Karpas-422 (cell line): ENCODE measurements at regions not wholly inside any gene's neighbourhood (a gene's known extent, or its start where the extent isn't known, plus 50 kb on each side); places are given as distances from the start of the nearest gene placed in this dataset.

ENCODE experiments used
- DNase-seq: peaks from one replicate; pipeline ENCODE4 v3.0.0-alpha.2; 2015
- H2AFZ ChIP-seq: fragments of 200-600 bp; sonication (generic); 2 replicates; pipeline ENCODE4 v1.6.1; 2014; ENCODE audit warnings: antibody characterized with exemption, low read length, mixed read lengths
- H3K27ac ChIP-seq: fragments of 200-600 bp; sonication (generic); 2 replicates; pipeline ENCODE4 v1.5.1; 2014; ENCODE audit warnings: mild to moderate bottlenecking, low read length, moderate library complexity
- H3K27me3 ChIP-seq: fragments of 200-600 bp; sonication (generic); 2 replicates; pipeline ENCODE4 v1.6.1; 2014; ENCODE audit warnings: low read length, mixed read lengths
- H3K36me3 ChIP-seq: fragments of 200-600 bp; sonication (generic); 2 replicates; pipeline ENCODE4 v1.6.1; 2014; ENCODE audit warnings: low read length, mixed read lengths; ENCODE audit not compliant: insufficient read depth
- H3K4me1 ChIP-seq: fragments of 200-600 bp; sonication (generic); 2 replicates; pipeline ENCODE4 v1.6.1; 2014; ENCODE audit warnings: mild to moderate bottlenecking, low read length, mixed read lengths
- H3K4me2 ChIP-seq: fragments of 200-600 bp; sonication (generic); 2 replicates; pipeline ENCODE4 v1.6.1; 2014; ENCODE audit warnings: low read length, low read depth, mild to moderate bottlenecking; ENCODE audit not compliant: poor library complexity, severe bottlenecking
- H3K4me3 ChIP-seq: fragments of 200-600 bp; sonication (generic); 2 replicates; pipeline ENCODE4 v1.5.1; 2014; ENCODE audit warnings: mild to moderate bottlenecking, antibody characterized with exemption, low read length, mixed read lengths
- H3K79me2 ChIP-seq: fragments of 200-600 bp; sonication (generic); 2 replicates; pipeline ENCODE4 v1.6.1; 2014; ENCODE audit warnings: mild to moderate bottlenecking, low read length, mixed read lengths
- H3K9ac ChIP-seq: fragments of 200-600 bp; sonication (generic); 2 replicates; pipeline ENCODE4 v1.6.0; 2014; ENCODE audit warnings: low read length
- H3K9me2 ChIP-seq: fragments of 200-600 bp; sonication (generic), shearing (Covaris generic); replicated peaks from 2 replicates; pipeline ENCODE4 v1.6.0; 2014; ENCODE audit warnings: mild to moderate bottlenecking, low read length, moderate library complexity; ENCODE audit not compliant: insufficient read depth
- H3K9me3 ChIP-seq: fragments of 300-700, 200-600 bp; sonication (generic); 2 replicates; pipeline ENCODE4 v1.6.1; 2014; ENCODE audit warnings: low read length, mixed read lengths
- H4K20me1 ChIP-seq: fragments of 200-600 bp; sonication (generic); 2 replicates; pipeline ENCODE4 v1.6.1; 2014; ENCODE audit warnings: mild to moderate bottlenecking, antibody characterized with exemption, low read length, low read depth; ENCODE audit not compliant: insufficient read depth

DNA sequence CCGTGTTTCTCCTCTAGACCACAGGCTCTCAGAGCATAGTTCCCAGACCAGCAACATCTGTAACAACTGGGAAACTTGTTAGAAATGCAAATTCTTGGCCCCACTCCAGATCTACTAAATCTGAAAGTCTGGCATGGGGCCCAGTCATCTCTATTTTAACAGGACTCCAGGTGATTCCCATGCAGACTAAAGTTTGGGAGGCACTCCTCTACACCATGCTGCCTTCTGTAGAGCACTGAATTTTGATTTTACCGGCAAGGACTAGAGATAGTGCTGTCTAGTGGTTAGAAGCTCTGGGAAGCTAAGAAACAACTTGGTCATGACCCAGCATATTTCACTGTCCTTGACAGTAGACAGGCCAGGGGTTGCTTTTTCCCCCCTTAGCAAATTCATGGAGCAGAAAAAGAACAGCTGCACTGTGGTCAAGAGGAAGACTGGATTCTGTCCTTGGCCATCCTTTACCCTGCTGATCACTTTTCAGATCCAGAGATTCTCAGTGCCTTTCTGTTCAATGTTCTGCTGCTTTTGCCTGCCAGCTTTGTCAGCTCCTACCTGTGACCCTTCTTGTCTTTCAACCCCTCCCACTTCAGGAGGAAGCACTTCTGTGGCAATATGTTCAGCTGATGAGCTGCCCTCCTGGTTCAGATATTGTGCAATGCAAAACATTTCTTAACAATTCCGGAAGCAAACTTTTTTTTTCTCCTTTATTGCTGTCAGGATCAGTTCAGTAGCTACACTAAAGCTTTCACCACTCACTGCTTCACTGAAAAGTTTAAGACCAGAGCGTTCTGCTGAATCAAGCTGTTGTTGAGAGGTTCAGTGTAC is 133.8 kb upstream of the NUDT4 start:
- Histone ChIP-seq H3K79me2 (no peaks in the 10 kb centered on the region), H3K4me2 (no peak overlapping the region), H4K20me1 (no peaks in the 10 kb centered on the region), H3K27ac (no peak overlapping the region), H3K4me3 (no peak overlapping the region), H2AFZ (no peak overlapping the region), H3K27me3 (no peaks in the 10 kb centered on the region), H3K9me2 (no peaks in the 10 kb centered on the region), H3K36me3 (no peaks in the 10 kb centered on the region), H3K9me3 (no peaks in the 10 kb centered on the region), H3K4me1 (no peaks in the 10 kb centered on the region), H3K9ac (no peak overlapping the region)
- DNase-seq, result no peak

DNA sequence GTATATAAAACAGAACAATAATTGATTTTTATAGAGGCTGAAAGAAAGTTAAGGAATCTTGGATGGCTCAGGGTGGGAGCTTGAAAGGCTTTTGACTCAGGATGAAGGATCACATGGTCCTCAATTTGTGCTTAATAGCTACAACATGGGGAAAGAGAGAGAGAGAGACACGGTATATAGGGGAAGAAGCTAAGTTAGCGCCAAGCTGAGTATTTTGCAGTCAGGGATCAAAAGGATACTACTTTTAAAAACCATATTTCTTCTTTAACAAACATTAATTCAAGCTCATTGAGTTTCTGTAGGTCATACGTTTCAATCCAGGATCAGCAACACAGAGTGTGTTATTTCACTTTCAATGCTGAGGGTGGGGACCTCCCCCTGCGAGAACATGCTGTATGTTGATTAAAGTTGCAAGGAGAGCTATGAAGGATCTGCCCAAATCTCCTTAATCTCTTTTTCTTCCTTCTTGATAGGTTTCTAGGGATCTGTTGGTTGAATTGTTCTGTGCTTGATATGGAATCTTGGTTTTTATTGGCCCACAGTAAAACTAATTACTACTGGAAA is 133.1 kb upstream of the NUDT4 start:
- H3K4me1 ChIP-seq, result no peaks in the 10 kb centered on the region
- no peaks in the 10 kb centered on the region for H3K9me3 ChIP-seq
- H3K27me3 ChIP-seq, result no peaks in the 10 kb centered on the region
- H4K20me1 ChIP-seq, result no peaks in the 10 kb centered on the region
- no peak overlapping the region for H3K9ac ChIP-seq
- H3K4me2 ChIP-seq, result no peak overlapping the region
- H3K79me2 ChIP-seq, result no peaks in the 10 kb centered on the region
- H3K27ac ChIP-seq, result no peak overlapping the region
- no peak overlapping the region for H2AFZ ChIP-seq
- no peaks in the 10 kb centered on the region for H3K9me2 ChIP-seq
- no peaks in the 10 kb centered on the region for H3K36me3 ChIP-seq
- no peak for DNase-seq
- H3K4me3 ChIP-seq, result no peak overlapping the region

DNA sequence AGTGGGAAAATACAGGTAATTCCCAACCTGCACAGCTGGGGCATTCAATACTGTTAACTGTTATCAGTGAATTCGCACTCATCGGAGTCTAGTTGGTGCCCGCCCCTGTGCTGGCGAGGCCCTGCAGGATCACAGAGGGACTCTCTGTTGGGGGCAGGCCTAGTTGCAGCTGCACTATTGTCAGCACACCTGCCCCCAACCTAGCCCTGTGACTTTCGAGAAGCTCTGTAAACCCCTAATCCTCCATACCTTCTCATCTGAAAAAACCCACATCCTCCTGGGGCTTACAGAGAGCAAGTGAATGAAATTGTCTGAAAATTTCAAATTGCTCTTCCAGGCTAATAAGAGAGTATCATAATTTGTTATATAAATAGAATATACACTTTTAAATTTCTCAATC is 132.2 kb upstream of the NUDT4 start:
- no peak for DNase-seq
- H3K4me1 ChIP-seq, result no peaks in the 10 kb centered on the region
- H2AFZ ChIP-seq, result no peak overlapping the region
- H3K9me2 ChIP-seq, result no peaks in the 10 kb centered on the region
- H3K79me2 ChIP-seq, result no peaks in the 10 kb centered on the region
- no peak overlapping the region for H3K9ac ChIP-seq
- no peaks in the 10 kb centered on the region for H3K36me3 ChIP-seq
- no peaks in the 10 kb centered on the region for H4K20me1 ChIP-seq
- no peak overlapping the region for H3K4me2 ChIP-seq
- no peak overlapping the region for H3K27ac ChIP-seq
- no peaks in the 10 kb centered on the region for H3K9me3 ChIP-seq
- no peak overlapping the region for H3K4me3 ChIP-seq
- no peaks in the 10 kb centered on the region for H3K27me3 ChIP-seq

DNA sequence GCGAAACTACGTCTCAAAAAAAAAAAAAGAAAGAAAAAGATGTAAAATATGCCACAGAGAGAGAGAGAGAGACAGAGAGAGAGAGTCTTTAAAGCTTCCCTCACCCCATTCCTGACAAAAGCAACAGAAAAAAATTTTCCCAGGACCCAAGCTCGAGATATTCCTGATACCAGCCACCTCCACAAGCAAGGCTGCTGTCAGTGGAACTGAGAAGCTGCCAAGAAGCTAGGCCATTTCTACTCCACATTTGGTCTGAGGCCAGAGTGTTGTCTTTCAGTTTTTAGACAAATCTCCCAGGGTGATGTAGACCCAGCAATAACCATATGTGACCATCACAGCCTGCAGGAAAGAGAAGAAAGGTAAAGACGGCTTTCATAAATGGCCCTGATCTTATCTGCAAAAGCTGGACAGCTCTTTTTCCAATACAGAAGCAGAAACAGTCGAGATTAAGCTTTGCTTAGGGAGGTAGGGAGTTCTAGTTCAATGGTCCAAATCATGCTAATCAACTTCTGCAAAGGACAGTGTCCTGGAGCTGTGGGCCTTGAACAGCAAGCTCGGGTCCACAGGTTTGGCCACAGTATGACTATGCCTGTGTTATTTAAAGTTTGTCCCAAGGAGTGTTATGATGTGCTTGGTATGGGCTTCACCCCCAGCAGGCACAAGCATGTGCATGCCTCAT is 130.3 kb upstream of the NUDT4 start:
- no peaks in the 10 kb centered on the region for H3K4me1 ChIP-seq
- no peak overlapping the region for H3K27ac ChIP-seq
- H3K9me2 ChIP-seq, result no peaks in the 10 kb centered on the region
- no peak overlapping the region for H2AFZ ChIP-seq
- no peak overlapping the region for H3K4me2 ChIP-seq
- no peaks in the 10 kb centered on the region for H3K9me3 ChIP-seq
- DNase-seq, result no peak
- no peaks in the 10 kb centered on the region for H3K27me3 ChIP-seq
- no peaks in the 10 kb centered on the region for H3K36me3 ChIP-seq
- no peak overlapping the region for H3K4me3 ChIP-seq
- H4K20me1 ChIP-seq, result no peaks in the 10 kb centered on the region
- no peaks in the 10 kb centered on the region for H3K79me2 ChIP-seq
- H3K9ac ChIP-seq, result no peak overlapping the region

DNA sequence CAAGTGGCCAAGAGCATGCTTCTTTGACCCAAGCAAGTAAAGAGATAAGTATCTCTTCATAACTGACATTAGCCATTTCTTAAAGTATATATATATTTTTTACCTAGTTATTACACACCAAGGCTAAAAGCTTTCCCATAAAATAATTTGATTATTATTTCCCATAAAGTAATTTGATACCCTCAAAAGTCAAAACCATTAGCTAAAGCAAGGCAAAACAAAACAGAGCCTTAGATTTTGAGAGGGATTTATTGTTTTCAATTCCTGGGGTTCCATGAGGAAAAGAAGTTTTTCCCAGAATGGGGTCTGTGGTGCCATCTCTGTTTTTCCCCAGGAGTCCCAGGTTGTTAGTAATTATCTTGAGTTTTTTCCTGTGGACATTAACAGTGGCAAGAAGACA is 125.5 kb upstream of the NUDT4 start:
- no peak overlapping the region for H3K27ac ChIP-seq
- H3K4me3 ChIP-seq, result no peak overlapping the region
- H3K9ac ChIP-seq, result no peak overlapping the region
- H3K27me3 ChIP-seq, result no peaks in the 10 kb centered on the region
- no peaks in the 10 kb centered on the region for H4K20me1 ChIP-seq
- H3K79me2 ChIP-seq, result no peaks in the 10 kb centered on the region
- no peak overlapping the region for H2AFZ ChIP-seq
- H3K36me3 ChIP-seq, result no peaks in the 10 kb centered on the region
- no peaks in the 10 kb centered on the region for H3K4me1 ChIP-seq
- H3K4me2 ChIP-seq, result no peak overlapping the region
- H3K9me2 ChIP-seq, result no peaks in the 10 kb centered on the region
- no peaks in the 10 kb centered on the region for H3K9me3 ChIP-seq
- no peak for DNase-seq

DNA sequence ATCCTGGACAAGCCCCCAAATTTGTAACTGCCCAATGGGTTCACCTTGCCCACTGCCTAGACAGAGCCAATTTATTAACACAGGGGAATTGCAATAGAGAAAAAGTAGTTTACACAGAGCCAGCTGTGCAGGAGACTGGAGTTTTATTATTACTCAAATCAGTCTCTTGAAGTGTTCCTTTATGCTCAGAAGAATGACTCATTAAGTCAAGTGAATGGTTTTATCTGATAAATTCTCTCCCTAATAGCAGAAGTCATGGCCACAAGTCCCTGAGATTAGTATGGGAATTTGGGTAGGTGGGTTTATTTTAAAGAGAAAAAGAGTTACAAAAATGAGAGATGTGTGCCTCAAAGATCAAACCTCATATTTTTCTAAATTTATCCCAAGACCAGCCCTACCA is 122.8 kb upstream of the NUDT4 start:
- Histone ChIP-seq H3K4me2 (no peak overlapping the region), H4K20me1 (no peaks in the 10 kb centered on the region), H3K9me3 (no peaks in the 10 kb centered on the region), H2AFZ (no peak overlapping the region), H3K4me3 (no peak overlapping the region), H3K9ac (no peak overlapping the region), H3K36me3 (no peaks in the 10 kb centered on the region), H3K9me2 (no peaks in the 10 kb centered on the region), H3K27me3 (no peaks in the 10 kb centered on the region), H3K27ac (no peak overlapping the region), H3K4me1 (no peaks in the 10 kb centered on the region), H3K79me2 (no peaks in the 10 kb centered on the region)
- DNase-seq, result no peak

DNA sequence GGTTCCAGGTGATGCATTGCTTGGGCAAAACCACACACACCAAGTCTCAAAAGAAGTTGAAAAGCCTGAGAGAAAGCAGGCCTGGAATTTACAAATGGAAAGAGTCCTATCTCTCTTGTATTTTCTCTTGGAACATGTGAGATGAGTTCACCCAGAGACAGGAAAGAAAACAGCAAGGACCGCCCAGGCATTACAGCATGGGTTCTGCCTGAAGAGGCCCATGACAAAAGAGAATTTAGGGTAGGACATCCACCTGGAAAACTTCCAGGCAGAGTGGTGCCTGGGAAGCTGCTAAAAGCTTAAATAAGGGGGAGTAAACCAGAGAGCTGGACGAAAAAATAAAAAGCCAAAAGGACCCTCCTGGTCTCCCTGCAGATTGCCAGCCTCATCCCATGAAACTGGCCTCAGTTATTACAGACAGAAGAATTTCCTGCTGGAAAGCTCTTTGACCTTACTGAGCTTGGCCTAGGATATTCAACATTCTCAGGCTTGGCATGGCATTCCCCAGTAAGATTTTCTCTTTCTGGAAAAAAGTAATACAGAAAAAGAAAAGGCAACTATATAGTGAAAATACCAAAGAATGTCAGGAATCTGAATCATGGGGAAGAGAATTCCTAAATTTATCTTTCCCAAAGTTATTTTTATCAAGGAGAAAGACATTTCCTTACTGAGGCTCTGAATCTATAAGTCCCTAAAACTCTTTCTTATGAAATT is 121.3 kb upstream of the NUDT4 start:
- Histone ChIP-seq H3K79me2 (no peaks in the 10 kb centered on the region), H2AFZ (no peak overlapping the region), H3K4me2 (no peak overlapping the region), H3K9ac (no peak overlapping the region), H3K36me3 (no peaks in the 10 kb centered on the region), H3K4me1 (no peaks in the 10 kb centered on the region), H3K27ac (no peak overlapping the region), H3K9me3 (no peaks in the 10 kb centered on the region), H3K9me2 (no peaks in the 10 kb centered on the region), H4K20me1 (no peaks in the 10 kb centered on the region), H3K4me3 (no peak overlapping the region), H3K27me3 (no peaks in the 10 kb centered on the region)
- no peak for DNase-seq

DNA sequence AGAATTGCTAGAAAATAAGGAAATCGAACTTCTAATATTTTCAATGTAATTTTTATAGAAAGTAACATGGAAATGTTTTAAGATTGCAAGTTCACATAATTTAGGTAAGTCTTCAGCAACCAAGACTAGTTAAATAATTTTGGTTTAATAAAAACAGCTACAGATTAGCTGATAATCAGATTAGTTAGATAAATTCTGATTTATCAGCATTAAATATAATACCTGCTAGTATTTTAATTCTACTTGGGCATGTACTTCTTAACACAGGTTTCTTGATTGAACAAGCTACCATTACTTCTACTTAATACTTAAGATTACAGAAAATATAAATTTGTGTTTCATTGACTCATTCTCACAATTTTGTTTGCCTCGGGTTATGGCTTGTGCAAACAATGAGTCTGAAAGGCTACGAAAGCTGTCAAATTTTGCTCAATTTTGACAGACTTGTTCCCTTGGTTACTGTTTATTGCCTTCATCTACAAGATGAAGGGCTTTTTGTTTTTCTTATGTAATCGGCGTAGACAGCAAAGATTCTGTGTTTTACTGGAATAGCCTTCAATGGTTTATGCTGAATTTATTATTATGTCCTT is 116.1 kb upstream of the NUDT4 start:
- no peak overlapping the region for H3K4me2 ChIP-seq
- H2AFZ ChIP-seq, result no peak overlapping the region
- no peaks in the 10 kb centered on the region for H4K20me1 ChIP-seq
- no peaks in the 10 kb centered on the region for H3K4me1 ChIP-seq
- H3K4me3 ChIP-seq, result no peak overlapping the region
- no peak for DNase-seq
- no peak overlapping the region for H3K27ac ChIP-seq
- H3K9ac ChIP-seq, result no peak overlapping the region
- H3K9me2 ChIP-seq, result no peaks in the 10 kb centered on the region
- H3K79me2 ChIP-seq, result no peaks in the 10 kb centered on the region
- H3K27me3 ChIP-seq, result no peaks in the 10 kb centered on the region
- H3K9me3 ChIP-seq, result no peaks in the 10 kb centered on the region
- H3K36me3 ChIP-seq, result no peaks in the 10 kb centered on the region
